ENCODE measurements at regions not wholly inside any gene's neighbourhood (a gene's known extent, or its start where the extent isn't known, plus 50 kb on each side); places are given as distances from the start of the nearest gene placed in this dataset.

DNA sequence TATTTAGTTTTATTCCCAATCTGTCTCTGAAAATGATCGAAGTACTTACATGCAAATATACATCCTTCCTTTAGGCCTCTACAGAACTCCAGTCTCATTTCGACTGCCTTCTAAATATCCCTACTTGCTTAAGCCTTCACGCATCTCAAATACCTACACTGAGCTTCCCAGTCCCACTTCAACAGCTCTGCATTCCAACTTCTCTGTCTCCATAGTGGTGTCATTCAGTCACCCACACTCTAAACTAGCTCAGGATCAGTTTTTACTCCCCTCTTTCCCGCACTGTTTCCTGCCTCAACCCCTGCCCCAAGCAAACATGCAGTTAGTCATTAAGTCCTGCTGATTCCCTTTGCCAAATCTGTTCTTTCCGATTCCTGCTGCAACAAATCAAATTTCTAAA is 91.8 kb upstream of the PREP start:
- no peak overlapping the region for H3K4me3 ChIP-seq (ENCODE audit: low read depth in 2 of 2, low read length in 1 of 2)
- no peaks in the 10 kb centered on the region for H3K79me2 ChIP-seq (ENCODE audit: insufficient read depth)
- POLR2A ChIA-PET: no interaction called here
- H4K20me1 ChIP-seq (ENCODE audit: insufficient read depth): no peaks in the 10 kb centered on the region
- no peaks in the 10 kb centered on the region for H3K36me3 ChIP-seq (replicated peaks in 1 of 2; ENCODE audit: control insufficient read depth in 1 of 2, insufficient read depth in 2 of 2, low read length in 1 of 2)
- DNase-seq: no peak
- CTCF ChIA-PET: interaction anchor here (1.0 to 5.2 kb wide), 2 partner anchors 9 to 10 kb away, joined by 3 to 31 read pairs; no protein-coding TSS in a partner anchor
- H3K27ac ChIP-seq (ENCODE audit: low read depth in 2 of 2, low read length in 1 of 2): 0 out of 4 replicates have a peak overlapping the region, but pooled peaks of 1 of the 2 experiments have one; percentile 7
- no peak for TF ChIP-seq GATA2 (CRISPR knock-in tag; IDR thresholded peaks at IDR 0.05)
- no peak for TF ChIP-seq FOSL2 (IDR thresholded peaks at IDR 0.05; ENCODE audit: borderline replicate concordance, low read depth)
- TF ChIP-seq NRF1 (IDR thresholded peaks at IDR 0.05; ENCODE audit: low read depth, low read length): no peak
- TF ChIP-seq RAD21 (IDR thresholded peaks at IDR 0.05; ENCODE audit: low read length): no peak
- TF ChIP-seq, protein P1, sequence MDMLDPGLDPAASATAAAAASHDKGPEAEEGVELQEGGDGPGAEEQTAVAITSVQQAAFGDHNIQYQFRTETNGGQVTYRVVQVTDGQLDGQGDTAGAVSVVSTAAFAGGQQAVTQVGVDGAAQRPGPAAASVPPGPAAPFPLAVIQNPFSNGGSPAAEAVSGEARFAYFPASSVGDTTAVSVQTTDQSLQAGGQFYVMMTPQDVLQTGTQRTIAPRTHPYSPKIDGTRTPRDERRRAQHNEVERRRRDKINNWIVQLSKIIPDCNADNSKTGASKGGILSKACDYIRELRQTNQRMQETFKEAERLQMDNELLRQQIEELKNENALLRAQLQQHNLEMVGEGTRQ (IDR thresholded peaks at IDR 0.05; ENCODE audit: borderline replicate concordance, low read depth, low read length): no peak
- no peak for TF ChIP-seq TCF12 (IDR thresholded peaks at IDR 0.05)
- TF ChIP-seq EP300 (IDR thresholded peaks at IDR 0.05; ENCODE audit: borderline replicate concordance in 1 of 2, low read depth in 1 of 2, low read length in 1 of 2): no peak
- TF ChIP-seq RXRA (IDR thresholded peaks at IDR 0.05; ENCODE audit: borderline replicate concordance, low read depth): no peak
- TF ChIP-seq POLR2AphosphoS5 (IDR thresholded peaks at IDR 0.05; ENCODE audit: low read depth, low read length): no peak
- no peak for TF ChIP-seq NFIC (IDR thresholded peaks at IDR 0.05; ENCODE audit: borderline replicate concordance)
- TF ChIP-seq GABPA (IDR thresholded peaks at IDR 0.05; ENCODE audit: low read depth): no peak
- TF ChIP-seq JUND (IDR thresholded peaks at IDR 0.05): no peak
- H3K4me2 ChIP-seq: no peak overlapping the region
- H3K27me3 ChIP-seq (ENCODE audit: insufficient read depth): no peaks in the 10 kb centered on the region
- WGBS (ENCODE audit: low lambda C conversion rate): 59% methylated on average over 5 of the region's 5 CpGs
- no peak overlapping the region for H2AFZ ChIP-seq (ENCODE audit: low read depth)
- H3F3A ChIP-seq (replicated peaks; ENCODE audit: insufficient read depth): peaks cover 5% of the 10 kb centered on the region
- no peak overlapping the region for H3K9ac ChIP-seq
- no peaks in the 10 kb centered on the region for H3K9me2 ChIP-seq
- H3K4me1 ChIP-seq (ENCODE audit: control insufficient read depth in 1 of 2, insufficient read depth in 2 of 2, low read depth in 1 of 2, low read length in 1 of 2): no peaks in the 10 kb centered on the region
- H3K9me3 ChIP-seq: no peaks in the 10 kb centered on the region

DNA sequence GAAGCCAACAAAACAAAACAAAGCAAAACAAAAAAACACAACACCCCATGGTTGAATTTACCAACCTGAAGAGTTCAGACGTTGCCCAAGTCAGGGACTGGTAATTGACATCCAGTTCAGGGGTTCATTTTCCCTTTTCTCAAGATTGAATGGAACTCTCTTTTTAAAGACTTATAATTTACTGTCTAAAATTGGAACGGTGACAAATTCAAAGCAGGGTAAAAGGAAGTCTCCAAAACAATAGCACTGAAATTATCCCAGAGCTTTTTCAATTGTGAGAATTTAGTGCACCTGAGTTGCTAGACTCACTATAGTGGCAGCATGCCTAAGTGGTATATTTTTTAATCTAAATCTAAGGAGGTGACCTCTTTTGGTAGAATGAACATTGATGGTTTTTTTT is 90.9 kb upstream of the PREP start:
- no peaks in the 10 kb centered on the region for H3K9me2 ChIP-seq
- no peak overlapping the region for H3K9ac ChIP-seq
- no peaks in the 10 kb centered on the region for H3K9me3 ChIP-seq
- H3K79me2 ChIP-seq (ENCODE audit: insufficient read depth): no peaks in the 10 kb centered on the region
- H3K4me1 ChIP-seq (ENCODE audit: control insufficient read depth in 1 of 2, insufficient read depth in 2 of 2, low read depth in 1 of 2, low read length in 1 of 2): peaks cover 0 to 6% of the 10 kb centered on the region in 2 experiments; a peak in 1 of 4 replicates
- peak overlapping the region in 1 of 2 experiments; percentile 63; a peak in 1 of 4 replicates for H3K27ac ChIP-seq (ENCODE audit: low read depth in 2 of 2, low read length in 1 of 2)
- TF ChIP-seq FOSL2 (IDR thresholded peaks at IDR 0.05; ENCODE audit: borderline replicate concordance, low read depth): no peak
- TF ChIP-seq, protein P1 (IDR thresholded peaks at IDR 0.05; ENCODE audit: borderline replicate concordance, low read depth, low read length): no peak
- no peak for TF ChIP-seq SMC3 (IDR thresholded peaks at IDR 0.05; ENCODE audit: low read depth, low read length)
- TF ChIP-seq, protein P2, sequence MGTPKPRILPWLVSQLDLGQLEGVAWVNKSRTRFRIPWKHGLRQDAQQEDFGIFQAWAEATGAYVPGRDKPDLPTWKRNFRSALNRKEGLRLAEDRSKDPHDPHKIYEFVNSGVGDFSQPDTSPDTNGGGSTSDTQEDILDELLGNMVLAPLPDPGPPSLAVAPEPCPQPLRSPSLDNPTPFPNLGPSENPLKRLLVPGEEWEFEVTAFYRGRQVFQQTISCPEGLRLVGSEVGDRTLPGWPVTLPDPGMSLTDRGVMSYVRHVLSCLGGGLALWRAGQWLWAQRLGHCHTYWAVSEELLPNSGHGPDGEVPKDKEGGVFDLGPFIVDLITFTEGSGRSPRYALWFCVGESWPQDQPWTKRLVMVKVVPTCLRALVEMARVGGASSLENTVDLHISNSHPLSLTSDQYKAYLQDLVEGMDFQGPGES (IDR thresholded peaks at IDR 0.05; ENCODE audit: low read depth, low read length): no peak
- H3F3A ChIP-seq (replicated peaks; ENCODE audit: insufficient read depth): peaks cover 5% of the 10 kb centered on the region
- no peaks in the 10 kb centered on the region for H4K20me1 ChIP-seq (ENCODE audit: insufficient read depth)
- POLR2A ChIA-PET: no interaction called here
- CTCF ChIA-PET: interaction anchor here (0.8 to 5.2 kb wide), 2 partner anchors 8 to 729 kb away, joined by 3 to 31 read pairs; no protein-coding TSS in a partner anchor
- H2AFZ ChIP-seq (ENCODE audit: low read depth): 0 out of 2 replicates have a peak overlapping the region, but pooled peaks have one; percentile 15
- H3K4me3 ChIP-seq (ENCODE audit: low read depth in 2 of 2, low read length in 1 of 2): no peak overlapping the region
- no peak overlapping the region for H3K4me2 ChIP-seq
- no peak for DNase-seq
- H3K36me3 ChIP-seq (replicated peaks in 1 of 2; ENCODE audit: control insufficient read depth in 1 of 2, insufficient read depth in 2 of 2, low read length in 1 of 2): no peaks in the 10 kb centered on the region
- H3K27me3 ChIP-seq (ENCODE audit: insufficient read depth): no peaks in the 10 kb centered on the region
- WGBS (ENCODE audit: low lambda C conversion rate): 45% methylated on average over 2 of the region's 2 CpGs
